Brain microvascular endothelial cell (primary cell): ENCODE measurements at regions not wholly inside any gene's neighbourhood (a gene's known extent, or its start where the extent isn't known, plus 50 kb on each side); places are given as distances from the start of the nearest gene placed in this dataset.

Experiments
- DNase-seq: peaks from one replicate; pipeline ENCODE4 v3.0.0-alpha.2; 2020
- H3K27ac ChIP-seq: fragments of 250-450 bp; sonication (Bioruptor Pico); 2 replicates; pipeline ENCODE4 v1.5.1; 2020; ENCODE audit warnings: mild to moderate bottlenecking, moderate library complexity
- H3K27me3 ChIP-seq: fragments of 250-450 bp; sonication (Bioruptor Pico); replicated peaks from 2 replicates; pipeline ENCODE4 v1.5.1; 2020; ENCODE audit warnings: mild to moderate bottlenecking
- H3K36me3 ChIP-seq: fragments of 250-450 bp; sonication (Bioruptor Pico); replicated peaks from 2 replicates; pipeline ENCODE4 v1.5.1; 2020; ENCODE audit warnings: mild to moderate bottlenecking
- H3K4me3 ChIP-seq: 2 replicates; pipeline ENCODE4 v1.5.1; 2011; ENCODE audit warnings: low read depth, mild to moderate bottlenecking, control low read depth, low read length, moderate library complexity
- CTCF ChIP-seq: IDR thresholded peaks from 2 replicates; pipeline ENCODE4 v1.5.1; 2011; ENCODE audit warnings: low read depth, mild to moderate bottlenecking, moderate library complexity, low read length, control low read depth, inconsistent platforms; ENCODE audit errors: missing control alignments
- in situ Hi-C: cut with HindIII; loops from 2 replicates; pipeline ENCODE4 v1.10.0; 2017; ENCODE audit warnings: low sequenced_read_pairs, low pct_ligation_motif_present

- TF ChIP-seq CTCF = no peak
- Histone ChIP-seq H3K27me3 (no peaks in the 10 kb centered on the region), H3K36me3 (no peaks in the 10 kb centered on the region), H3K4me3 (no peak overlapping the region), H3K27ac (no peak overlapping the region)
- no peak for DNase-seq
- in situ Hi-C loops = no loop called here
Measured at GRCh38 chr2:71833855-71834560, 313.7 kb downstream of the CYP26B1 start.

- no peak for DNase-seq
- H3K36me3 ChIP-seq = no peaks in the 10 kb centered on the region
- H3K27ac ChIP-seq = no peak overlapping the region
- in situ Hi-C loops = no loop called here
- no peak overlapping the region for H3K4me3 ChIP-seq
- TF ChIP-seq CTCF = no peak
- no peaks in the 10 kb centered on the region for H3K27me3 ChIP-seq
Measured at GRCh38 chr2:71833272-71833671, 314.4 kb downstream of the CYP26B1 start.

- TF ChIP-seq CTCF = no peak
- H3K27me3 ChIP-seq = no peaks in the 10 kb centered on the region
- in situ Hi-C loops = no loop called here
- DNase-seq = no peak
- H3K4me3 ChIP-seq = no peak overlapping the region
- peak overlapping the region; percentile 74 for H3K27ac ChIP-seq
- no peaks in the 10 kb centered on the region for H3K36me3 ChIP-seq
Measured at GRCh38 chr2:71832844-71833243, 314.8 kb downstream of the CYP26B1 start.

GRCh38 chr2:71832388-71832787, 315.3 kb downstream of the CYP26B1 start:
- in situ Hi-C loops = no loop called here
- DNase-seq = no peak
- peak overlapping the region; percentile 74 for H3K27ac ChIP-seq
- no peaks in the 10 kb centered on the region for H3K36me3 ChIP-seq
- no peak overlapping the region for H3K4me3 ChIP-seq
- no peak for TF ChIP-seq CTCF
- H3K27me3 ChIP-seq = no peaks in the 10 kb centered on the region

GRCh38 chr2:71831193-71831577, 316.5 kb downstream of the CYP26B1 start:
- peak; percentile 88 for DNase-seq
- Histone ChIP-seq H3K36me3 (no peaks in the 10 kb centered on the region), H3K27me3 (no peaks in the 10 kb centered on the region), H3K4me3 (no peak overlapping the region), H3K27ac (peak overlapping the region; percentile 74)
- TF ChIP-seq CTCF = no peak
- in situ Hi-C loops = no loop called here
